Lower leg skin (tissue), 4 donors: ENCODE measurements at regions not wholly inside any gene's neighbourhood (a gene's known extent, or its start where the extent isn't known, plus 50 kb on each side); places are given as distances from the start of the nearest gene placed in this dataset.
A peak's percentile ranks its signal among the peaks of the same experiment; 100 is the strongest.

Experiments
- DNase-seq, 2 donors: peaks; one replicate each; pipeline ENCODE4 v3.0.0-alpha.2; 2019; ENCODE audit warnings: low spot score in 2 of 2
- H3K4me3 ChIP-seq: fragments of 200-600 bp; sonication (generic); 2 replicates; pipeline ENCODE4 v1.5.1; 2017; ENCODE audit warnings: mild to moderate bottlenecking, low read depth; ENCODE audit not compliant: poor library complexity, severe bottlenecking
- CTCF ChIP-seq, 3 donors: fragments of 450-650 bp; IDR thresholded peaks; one replicate each; pipeline ENCODE4 v1.5.1; 2016; ENCODE audit warnings: antibody characterized with exemption in 3 of 3, mild to moderate bottlenecking in 3 of 3, moderate library complexity in 2 of 3
- POLR2A ChIP-seq, 2 donors: fragments of 450-650 bp; IDR thresholded peaks; one replicate each; pipeline ENCODE4 v1.6.1; 2016 to 2017; ENCODE audit warnings: antibody characterized with exemption in 2 of 2, mild to moderate bottlenecking in 1 of 2, moderate library complexity in 1 of 2
- WGBS, 2 donors: methylation state at CpG; one replicate each; pipeline ENCODE4 v1.1.5; 2018; 5-methylcytosine and 5-hydroxymethylcytosine counted together
- intact Hi-C: fragments of 100-400 bp; cut with DNase I; formaldehyde crosslinking; loops from one replicate; pipeline ENCODE4 v1.15.0; 2023; ENCODE audit warnings: low total_unique reads

- DNase-seq = no peak
- 78 to 79% methylated on average over 1 of the region's 1 CpG for WGBS, 2 donors
- intact Hi-C loops = no loop called here
- TF ChIP-seq POLR2A (IDR thresholded peaks at IDR 0.05) (no peak), CTCF (IDR thresholded peaks at IDR 0.05) (no peak)
- H3K4me3 ChIP-seq = no peak overlapping the region
Measured at GRCh38 chr12:127886827-127887226, 380.1 kb upstream of the TMEM132C start.

- no peak for TF ChIP-seq CTCF (IDR thresholded peaks at IDR 0.05)
- TF ChIP-seq POLR2A (IDR thresholded peaks at IDR 0.05) = no peak
- H3K4me3 ChIP-seq = no peak overlapping the region
- 76% methylated on average over 4 of the region's 4 CpGs for WGBS, 2 donors
- DNase-seq = peak in 1 of 2 donors; percentile 29
- intact Hi-C loops = no loop called here
Measured at GRCh38 chr12:127888943-127889719, 377.8 kb upstream of the TMEM132C start.

- TF ChIP-seq POLR2A (IDR thresholded peaks at IDR 0.05) (no peak), CTCF (IDR thresholded peaks at IDR 0.05) (no peak)
- DNase-seq = no peak
- no peak overlapping the region for H3K4me3 ChIP-seq
- 53 to 58% methylated on average over 8 of the region's 8 CpGs for WGBS, 2 donors
- intact Hi-C loops = no loop called here
Measured at GRCh38 chr12:127893895-127894609, 372.9 kb upstream of the TMEM132C start.

GRCh38 chr12:127896661-127897060 lies 370.3 kb upstream of the TMEM132C start:
- no peak for DNase-seq
- H3K4me3 ChIP-seq = no peak overlapping the region
- intact Hi-C loops = no loop called here
- WGBS, 2 donors = 72 to 84% methylated on average over 4 of the region's 4 CpGs
- TF ChIP-seq CTCF (IDR thresholded peaks at IDR 0.05) = no peak
- no peak for TF ChIP-seq POLR2A (IDR thresholded peaks at IDR 0.05)

- intact Hi-C loops = no loop called here
- WGBS, 2 donors = 92 to 93% methylated on average over 14 of the region's 14 CpGs
- TF ChIP-seq CTCF (IDR thresholded peaks at IDR 0.05) (no peak), POLR2A (IDR thresholded peaks at IDR 0.05) (no peak)
- DNase-seq = no peak
- H3K4me3 ChIP-seq = no peak overlapping the region
Measured at GRCh38 chr12:127898616-127899015, 368.4 kb upstream of the TMEM132C start.
